Ishikawa (cell line): ENCODE measurements at regions not wholly inside any gene's neighbourhood (a gene's known extent, or its start where the extent isn't known, plus 50 kb on each side); places are given as distances from the start of the nearest gene placed in this dataset.

Experiments used
- CEBPB ChIP-seq: IDR thresholded peaks from 2 replicates; pipeline ENCODE4 v1.6.1; 2012
- CREB1 ChIP-seq: IDR thresholded peaks from 2 replicates; pipeline ENCODE4 v1.6.1; 2012; ENCODE audit warnings: low read depth
- EGR1 ChIP-seq: IDR thresholded peaks from 2 replicates; pipeline ENCODE4 v1.6.1; 2012
- EP300 ChIP-seq: IDR thresholded peaks from 2 replicates; pipeline ENCODE4 v1.6.1; 2012; ENCODE audit warnings: borderline replicate concordance
- FOXM1 ChIP-seq: IDR thresholded peaks from 2 replicates; pipeline ENCODE4 v1.6.1; 2012; ENCODE audit warnings: low read depth, borderline replicate concordance
- NFIC ChIP-seq: IDR thresholded peaks from 2 replicates; pipeline ENCODE4 v1.6.1; 2012
- RAD21 ChIP-seq: IDR thresholded peaks from 2 replicates; pipeline ENCODE4 v1.6.1; 2012; ENCODE audit warnings: low read depth
- TAF1 ChIP-seq: IDR thresholded peaks from 2 replicates; pipeline ENCODE4 v1.6.1; 2012; ENCODE audit warnings: low read depth, mild to moderate bottlenecking
- TCF12 ChIP-seq: IDR thresholded peaks from 2 replicates; pipeline ENCODE4 v1.6.1; 2012; ENCODE audit warnings: low read depth
- TEAD4 ChIP-seq: IDR thresholded peaks from 2 replicates; pipeline ENCODE4 v1.6.1; 2012
- YY1 ChIP-seq: IDR thresholded peaks from 2 replicates; pipeline ENCODE4 v1.6.1; 2012; ENCODE audit warnings: low read depth
- ZBTB7A ChIP-seq: IDR thresholded peaks from 2 replicates; pipeline ENCODE4 v1.6.1; 2012; ENCODE audit warnings: low read depth
- TF ChIP-seq, protein P1 (sequence below): IDR thresholded peaks from 2 replicates; pipeline ENCODE4 v1.6.1; 2012
- TF ChIP-seq, protein P2 (sequence below): IDR thresholded peaks from 2 replicates; pipeline ENCODE4 v1.6.1; 2012; ENCODE audit warnings: low read depth, mild to moderate bottlenecking
- TF ChIP-seq, protein P3 (sequence below): IDR thresholded peaks from 2 replicates; pipeline ENCODE4 v1.6.1; 2012

DNA sequence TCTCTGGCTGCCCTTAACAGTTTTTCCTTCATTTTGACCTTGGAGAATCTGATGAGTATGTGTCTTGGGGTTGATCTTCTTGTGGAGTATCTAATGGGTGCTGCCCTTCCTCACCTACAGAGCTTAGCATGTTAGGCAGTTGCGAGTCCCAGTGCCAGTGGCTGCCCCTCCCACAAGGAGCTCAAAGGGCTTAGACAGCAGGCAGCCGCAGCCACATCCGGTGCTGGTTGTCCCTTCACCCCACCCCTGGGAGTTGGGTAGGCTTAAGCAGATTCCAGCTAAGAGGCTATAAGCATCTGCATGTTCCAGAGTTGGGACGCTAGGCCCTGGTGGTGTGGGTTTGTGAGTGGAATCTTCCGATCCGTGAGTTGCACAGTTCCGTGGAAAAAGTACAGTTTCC lies 322.1 kb upstream of the ARX start:
- TF ChIP-seq EGR1 (no peak), TAF1 (no peak), EP300 (no peak), TEAD4 (no peak), CEBPB (no peak), NFIC (no peak), CREB1 (no peak), ZBTB7A (no peak), RAD21 (no peak), YY1 (no peak), FOXM1 (no peak), TCF12 (no peak)
- TF ChIP-seq, protein P1, sequence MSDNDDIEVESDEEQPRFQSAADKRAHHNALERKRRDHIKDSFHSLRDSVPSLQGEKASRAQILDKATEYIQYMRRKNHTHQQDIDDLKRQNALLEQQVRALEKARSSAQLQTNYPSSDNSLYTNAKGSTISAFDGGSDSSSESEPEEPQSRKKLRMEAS, result no peak
- TF ChIP-seq, protein P2, sequence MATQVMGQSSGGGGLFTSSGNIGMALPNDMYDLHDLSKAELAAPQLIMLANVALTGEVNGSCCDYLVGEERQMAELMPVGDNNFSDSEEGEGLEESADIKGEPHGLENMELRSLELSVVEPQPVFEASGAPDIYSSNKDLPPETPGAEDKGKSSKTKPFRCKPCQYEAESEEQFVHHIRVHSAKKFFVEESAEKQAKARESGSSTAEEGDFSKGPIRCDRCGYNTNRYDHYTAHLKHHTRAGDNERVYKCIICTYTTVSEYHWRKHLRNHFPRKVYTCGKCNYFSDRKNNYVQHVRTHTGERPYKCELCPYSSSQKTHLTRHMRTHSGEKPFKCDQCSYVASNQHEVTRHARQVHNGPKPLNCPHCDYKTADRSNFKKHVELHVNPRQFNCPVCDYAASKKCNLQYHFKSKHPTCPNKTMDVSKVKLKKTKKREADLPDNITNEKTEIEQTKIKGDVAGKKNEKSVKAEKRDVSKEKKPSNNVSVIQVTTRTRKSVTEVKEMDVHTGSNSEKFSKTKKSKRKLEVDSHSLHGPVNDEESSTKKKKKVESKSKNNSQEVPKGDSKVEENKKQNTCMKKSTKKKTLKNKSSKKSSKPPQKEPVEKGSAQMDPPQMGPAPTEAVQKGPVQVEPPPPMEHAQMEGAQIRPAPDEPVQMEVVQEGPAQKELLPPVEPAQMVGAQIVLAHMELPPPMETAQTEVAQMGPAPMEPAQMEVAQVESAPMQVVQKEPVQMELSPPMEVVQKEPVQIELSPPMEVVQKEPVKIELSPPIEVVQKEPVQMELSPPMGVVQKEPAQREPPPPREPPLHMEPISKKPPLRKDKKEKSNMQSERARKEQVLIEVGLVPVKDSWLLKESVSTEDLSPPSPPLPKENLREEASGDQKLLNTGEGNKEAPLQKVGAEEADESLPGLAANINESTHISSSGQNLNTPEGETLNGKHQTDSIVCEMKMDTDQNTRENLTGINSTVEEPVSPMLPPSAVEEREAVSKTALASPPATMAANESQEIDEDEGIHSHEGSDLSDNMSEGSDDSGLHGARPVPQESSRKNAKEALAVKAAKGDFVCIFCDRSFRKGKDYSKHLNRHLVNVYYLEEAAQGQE, result no peak
- TF ChIP-seq, protein P3, sequence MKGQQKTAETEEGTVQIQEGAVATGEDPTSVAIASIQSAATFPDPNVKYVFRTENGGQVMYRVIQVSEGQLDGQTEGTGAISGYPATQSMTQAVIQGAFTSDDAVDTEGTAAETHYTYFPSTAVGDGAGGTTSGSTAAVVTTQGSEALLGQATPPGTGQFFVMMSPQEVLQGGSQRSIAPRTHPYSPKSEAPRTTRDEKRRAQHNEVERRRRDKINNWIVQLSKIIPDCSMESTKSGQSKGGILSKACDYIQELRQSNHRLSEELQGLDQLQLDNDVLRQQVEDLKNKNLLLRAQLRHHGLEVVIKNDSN, result no peak

DNA sequence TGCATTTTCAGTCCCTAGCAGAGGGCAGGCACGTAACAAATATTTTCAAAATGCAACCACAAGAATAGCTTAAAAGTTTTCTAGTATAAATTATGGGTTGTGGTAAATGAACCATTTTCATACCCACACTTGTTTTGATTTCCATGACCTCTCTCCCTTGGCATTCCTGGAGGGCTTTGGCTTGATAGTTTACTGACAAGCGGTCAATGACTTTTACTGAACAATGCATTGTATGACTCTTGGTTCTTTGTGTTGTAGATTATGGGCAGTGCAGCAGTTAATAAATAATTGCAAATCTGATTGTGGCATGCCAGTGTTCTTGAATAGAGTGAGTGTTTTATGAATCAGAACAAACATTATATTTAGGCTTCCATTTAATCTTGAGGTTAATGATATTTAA lies 285.2 kb upstream of the ARX start:
- TF ChIP-seq, protein P1, result no peak
- TF ChIP-seq ZBTB7A (no peak), YY1 (no peak), TCF12 (no peak), CEBPB (no peak), NFIC (no peak), EGR1 (no peak), EP300 (no peak), RAD21 (no peak), TAF1 (no peak), CREB1 (no peak), FOXM1 (no peak), TEAD4 (no peak)
- TF ChIP-seq, protein P2, result no peak
- TF ChIP-seq, protein P3, result no peak

DNA sequence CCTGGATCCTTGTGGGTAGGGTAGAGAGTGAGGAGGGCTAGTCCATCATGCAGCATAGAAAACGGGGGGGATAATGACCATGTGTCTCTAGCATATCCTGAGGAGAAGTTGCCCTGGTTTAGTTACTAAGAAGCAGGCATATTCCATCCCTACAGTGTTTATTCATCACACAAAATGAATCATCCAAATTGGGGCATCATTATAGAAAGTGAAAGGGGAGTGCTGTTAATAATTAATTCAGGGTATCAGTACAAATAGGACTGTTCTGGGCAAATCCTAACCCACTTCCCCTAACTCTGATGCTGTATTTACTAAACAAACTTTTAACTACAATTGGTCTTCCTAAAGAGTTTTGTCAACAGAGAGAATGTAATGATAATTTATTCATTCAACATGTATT lies 281.1 kb upstream of the ARX start:
- TF ChIP-seq CREB1, result no peak
- TF ChIP-seq CEBPB, result no peak
- no peak for TF ChIP-seq TCF12
- TF ChIP-seq, protein P2, result no peak
- TF ChIP-seq ZBTB7A, result no peak
- no peak for TF ChIP-seq FOXM1
- no peak for TF ChIP-seq TAF1
- TF ChIP-seq RAD21, result no peak

DNA sequence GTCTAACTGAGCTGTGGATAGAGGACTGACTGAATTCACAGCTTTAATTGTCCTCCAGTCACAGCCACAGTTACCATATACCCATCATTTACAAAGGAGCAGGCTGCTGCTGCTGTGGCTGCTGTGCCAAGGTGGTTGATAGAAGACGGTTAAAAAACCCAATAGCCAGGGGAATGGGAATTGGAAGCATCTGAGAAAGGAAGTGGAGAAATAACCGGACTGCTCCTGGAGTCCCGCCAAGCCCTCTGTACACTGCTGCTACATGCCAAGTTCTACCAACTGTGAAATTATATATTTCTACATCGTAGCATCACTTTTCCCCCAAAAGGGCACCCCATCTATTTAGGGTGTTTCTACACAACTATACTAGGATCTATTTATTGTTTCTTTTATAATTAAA lies 279.7 kb upstream of the ARX start:
- TF ChIP-seq, protein P3, result no peak
- TF ChIP-seq, protein P1, result no peak
- TF ChIP-seq CREB1, result no peak
- TF ChIP-seq TEAD4, result no peak
- no peak for TF ChIP-seq YY1
- TF ChIP-seq EGR1, result no peak
- TF ChIP-seq EP300, result no peak
- no peak for TF ChIP-seq FOXM1
- TF ChIP-seq CEBPB, result no peak
- TF ChIP-seq, protein P2, result no peak
- TF ChIP-seq ZBTB7A, result no peak
- TF ChIP-seq TAF1, result no peak
- no peak for TF ChIP-seq NFIC
